GM12874 (cell line): ENCODE measurements at regions not wholly inside any gene's neighbourhood (a gene's known extent, or its start where the extent isn't known, plus 50 kb on each side); places are given as distances from the start of the nearest gene placed in this dataset.

Source experiments
- TF ChIP-seq, protein P1 (sequence below): IDR thresholded peaks from 2 replicates; pipeline ENCODE4 v1.5.1; 2011; ENCODE audit warnings: low read depth, mild to moderate bottlenecking, control low read depth, low read length, moderate library complexity; ENCODE audit not compliant: insufficient read depth

GRCh38 chr22:48309115-48309705 lies 1518.5 kb downstream of the BRD1 start:
- TF ChIP-seq, protein P1, sequence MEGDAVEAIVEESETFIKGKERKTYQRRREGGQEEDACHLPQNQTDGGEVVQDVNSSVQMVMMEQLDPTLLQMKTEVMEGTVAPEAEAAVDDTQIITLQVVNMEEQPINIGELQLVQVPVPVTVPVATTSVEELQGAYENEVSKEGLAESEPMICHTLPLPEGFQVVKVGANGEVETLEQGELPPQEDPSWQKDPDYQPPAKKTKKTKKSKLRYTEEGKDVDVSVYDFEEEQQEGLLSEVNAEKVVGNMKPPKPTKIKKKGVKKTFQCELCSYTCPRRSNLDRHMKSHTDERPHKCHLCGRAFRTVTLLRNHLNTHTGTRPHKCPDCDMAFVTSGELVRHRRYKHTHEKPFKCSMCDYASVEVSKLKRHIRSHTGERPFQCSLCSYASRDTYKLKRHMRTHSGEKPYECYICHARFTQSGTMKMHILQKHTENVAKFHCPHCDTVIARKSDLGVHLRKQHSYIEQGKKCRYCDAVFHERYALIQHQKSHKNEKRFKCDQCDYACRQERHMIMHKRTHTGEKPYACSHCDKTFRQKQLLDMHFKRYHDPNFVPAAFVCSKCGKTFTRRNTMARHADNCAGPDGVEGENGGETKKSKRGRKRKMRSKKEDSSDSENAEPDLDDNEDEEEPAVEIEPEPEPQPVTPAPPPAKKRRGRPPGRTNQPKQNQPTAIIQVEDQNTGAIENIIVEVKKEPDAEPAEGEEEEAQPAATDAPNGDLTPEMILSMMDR, result no peak

DNA sequence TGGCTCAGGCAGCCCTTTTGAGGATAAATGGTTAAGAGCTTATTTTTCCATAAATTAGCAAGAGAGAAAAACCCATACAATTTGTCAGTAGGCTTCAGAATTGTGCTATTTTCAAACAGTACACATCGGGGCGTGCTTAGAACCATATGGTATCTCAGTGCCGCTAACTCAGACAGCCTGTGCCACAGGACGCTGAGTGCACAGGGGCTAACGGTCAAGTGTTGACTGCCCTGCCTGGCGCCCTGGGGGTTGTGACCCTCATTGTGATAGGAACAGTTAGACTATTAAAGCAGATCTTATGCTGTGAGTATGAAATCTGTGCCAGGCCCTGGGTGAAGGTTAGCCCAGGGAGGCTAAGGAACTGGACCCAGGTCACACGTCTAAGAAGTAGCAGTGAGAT lies 1519.7 kb downstream of the BRD1 start:
- TF ChIP-seq, protein P1, result no peak

GRCh38 chr22:48306785-48307510 lies 1520.7 kb downstream of the BRD1 start:
- TF ChIP-seq, protein P1, result no peak

- TF ChIP-seq, protein P1, result no peak
Measured at GRCh38 chr22:48306284-48306683, 1521.4 kb downstream of the BRD1 start.

GRCh38 chr22:48305726-48306235 lies 1521.9 kb downstream of the BRD1 start:
- TF ChIP-seq, protein P1, result no peak

DNA sequence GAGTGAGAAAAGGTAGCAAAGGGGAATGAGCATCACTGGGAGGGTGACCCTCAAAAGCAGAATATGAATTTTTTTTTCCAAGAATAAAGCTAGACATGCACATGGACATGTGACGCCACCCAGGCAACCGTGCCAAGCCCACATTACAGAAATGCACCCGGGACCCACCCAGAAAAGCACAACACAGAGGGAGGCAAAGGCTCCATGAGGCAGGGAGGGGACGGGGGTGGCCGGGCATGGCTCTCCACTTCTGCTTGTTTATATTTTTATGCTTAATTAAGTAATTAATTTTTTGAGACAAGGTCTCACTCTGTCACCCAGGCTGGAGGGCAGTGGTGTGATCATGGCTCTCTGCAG lies 1524.3 kb downstream of the BRD1 start:
- TF ChIP-seq, protein P1, result no peak

GRCh38 chr22:48302657-48303368 lies 1524.9 kb downstream of the BRD1 start:
- TF ChIP-seq, protein P1, result no peak
